HepG2 (cell line): ENCODE measurements at regions not wholly inside any gene's neighbourhood (a gene's known extent, or its start where the extent isn't known, plus 50 kb on each side); places are given as distances from the start of the nearest gene placed in this dataset.

Experiments
- ATAC-seq: fragments of 200-7000 bp; cut with Tn5 transposase; 3 replicates; pipeline ENCODE4 v1.9.1; 2020; ENCODE audit warnings: mild to moderate bottlenecking, moderate library complexity
- BruUV-seq: library from RNA; stranded (reverse); fragments of 400-500 nt; replicated peaks from 2 replicates; lab custom pipeline; 2021; lab: Mats Ljungman, UMichigan
- CTCF ChIA-PET: fragments of 300-600 bp; formaldehyde crosslinking; extraction: SDS; loops from one replicate; lab custom pipeline; 2021; ENCODE audit warnings: low total read pairs, inconsistent platforms, low intra/inter-chr PET ratio; lab: Yijun Ruan, JAX
- POLR2A ChIA-PET: fragments of 350-600 bp; sonication (Branson Sonifier 250); formaldehyde crosslinking; loops from one replicate; lab custom pipeline; 2020; ENCODE audit warnings: antibody characterized with exemption, inconsistent platforms; lab: Yijun Ruan, JAX
- DNase-seq: peaks from one replicate; pipeline ENCODE4 v3.0.0-alpha.2; 2015; ENCODE audit warnings: low spot score
- FAIRE-seq: peaks from 3 replicates; lab custom pipeline; 2011; peaks lifted over from hg19 to GRCh38; lab: Jason Lieb, UNC
- H2AFZ ChIP-seq: one replicate; pipeline ENCODE4 v1.6.1; 2011; ENCODE audit warnings: low read length, inconsistent platforms
- H3K27ac ChIP-seq: fragments of 300-600 bp; 3 replicates; pipeline ENCODE4 v1.8.0; 2011; ENCODE audit warnings: mixed run types, mild to moderate bottlenecking, mixed read lengths, low read length, inconsistent platforms; ENCODE audit not compliant: insufficient read depth; ENCODE audit errors: extremely low read length
- H3K27me3 ChIP-seq, 2 experiments: fragments of 200-600 bp in 1 of 2; 2 replicates in 1 of 2; 3 replicates in 1 of 2; pipeline versions ENCODE4 v1.6.0 to v1.8.0; 2011; ENCODE audit warnings: low read length in 2 of 2, mild to moderate bottlenecking in 2 of 2, moderate library complexity in 2 of 2, inconsistent platforms in 1 of 2; ENCODE audit not compliant: insufficient read depth in 2 of 2, control insufficient read depth in 1 of 2
- H3K36me3 ChIP-seq, 2 experiments: fragments of 200-600 bp in 1 of 2; replicated peaks in 1 of 2; 2 replicates in 1 of 2; 3 replicates in 1 of 2; pipeline versions ENCODE4 v1.5.1 to v1.8.0; 2011; ENCODE audit warnings: low read length in 2 of 2, inconsistent platforms in 1 of 2; ENCODE audit not compliant: insufficient read depth in 2 of 2, control insufficient read depth in 1 of 2
- H3K4me1 ChIP-seq: 2 replicates; pipeline ENCODE4 v1.5.1; 2012; ENCODE audit warnings: low read length, inconsistent platforms; ENCODE audit not compliant: insufficient read depth
- H3K4me2 ChIP-seq: 2 replicates; pipeline ENCODE4 v1.6.0; 2011; ENCODE audit warnings: low read depth, low read length, inconsistent platforms
- H3K4me3 ChIP-seq, 3 experiments: fragments of 200-600 bp in 1 of 3; sonication (generic), shearing (Covaris generic) in 1 of 3; replicated peaks in 1 of 3; 2 replicates each; pipeline ENCODE4 v1.5.1; 2011 to 2016; ENCODE audit warnings: low read length in 3 of 3, inconsistent platforms in 2 of 3, low read depth in 2 of 3, mild to moderate bottlenecking in 2 of 3, control low read depth in 1 of 3, mixed read lengths in 1 of 3; ENCODE audit not compliant: insufficient read depth in 1 of 3
- H3K79me2 ChIP-seq: one replicate; pipeline ENCODE4 v1.6.1; 2011; ENCODE audit warnings: low read length, inconsistent platforms; ENCODE audit not compliant: insufficient read depth
- H3K9ac ChIP-seq: 2 replicates; pipeline ENCODE4 v1.6.0; 2011; ENCODE audit warnings: mild to moderate bottlenecking, low read depth, low read length, inconsistent platforms; ENCODE audit not compliant: insufficient read depth
- H3K9me3 ChIP-seq: 2 replicates; pipeline ENCODE4 v1.5.1; 2012; ENCODE audit warnings: mild to moderate bottlenecking, low read length
- H4K20me1 ChIP-seq: 2 replicates; pipeline ENCODE4 v1.6.0; 2011; ENCODE audit warnings: inconsistent platforms, mild to moderate bottlenecking, low read length, moderate library complexity; ENCODE audit not compliant: insufficient read depth
- AKAP8 ChIP-seq: sonication (generic); formaldehyde crosslinking; IDR thresholded peaks from 2 replicates; pipeline ENCODE4 v1.5.1; 2020; ENCODE audit warnings: mild to moderate bottlenecking, missing genetic modification reagents
- BORCS8-MEF2B ChIP-seq: sonication (generic); formaldehyde crosslinking; IDR thresholded peaks from 2 replicates; pipeline ENCODE4 v1.8.0; 2022; ENCODE audit warnings: mild to moderate bottlenecking, missing genetic modification reagents
- HMG20A ChIP-seq: IDR thresholded peaks from 2 replicates; pipeline ENCODE4 v1.6.1; 2016; ENCODE audit warnings: borderline replicate concordance
- KDM5B ChIP-seq: sonication (generic); formaldehyde crosslinking; IDR thresholded peaks from 2 replicates; pipeline ENCODE4 v1.4.0; 2020; ENCODE audit warnings: missing genetic modification reagents, mild to moderate bottlenecking, borderline replicate concordance
- NBN ChIP-seq: fragments of 450-650 bp; conservative IDR thresholded peaks from 2 replicates; pipeline ENCODE4 v1.6.1; 2017
- PHB2 ChIP-seq: fragments of 450-650 bp; IDR thresholded peaks from 2 replicates; pipeline ENCODE4 v1.6.1; 2018; ENCODE audit not compliant: partially characterized antibody
- SMAD1 ChIP-seq: sonication (generic); formaldehyde crosslinking; IDR thresholded peaks from 2 replicates; pipeline ENCODE4 v1.4.0; 2020; ENCODE audit warnings: missing genetic modification reagents, low read depth, mild to moderate bottlenecking, borderline replicate concordance
- ZNF251 ChIP-seq: sonication (generic); formaldehyde crosslinking; IDR thresholded peaks from 2 replicates; pipeline ENCODE4 v1.9.0; 2021; ENCODE audit warnings: mild to moderate bottlenecking, missing genetic modification reagents
- ZNF788 ChIP-seq: sonication (generic); formaldehyde crosslinking; IDR thresholded peaks from 2 replicates; pipeline ENCODE4 v1.5.0; 2020; ENCODE audit warnings: mild to moderate bottlenecking, missing genetic modification reagents, borderline replicate concordance
- ZSCAN22 ChIP-seq: sonication (generic); formaldehyde crosslinking; IDR thresholded peaks from 2 replicates; pipeline ENCODE4 v1.4.0; 2020; ENCODE audit warnings: mild to moderate bottlenecking, missing genetic modification reagents
- whole genome bisulfite sequencing: methylation state at CpG from one replicate; pipeline ENCODE4 v1.1.6; 2017; ENCODE audit warnings: low lambda C conversion rate; 5-methylcytosine and 5-hydroxymethylcytosine counted together
- in situ Hi-C: cut with HindIII; loops from 2 replicates; pipeline ENCODE4 v1.10.0; 2017; ENCODE audit warnings: low pct_unique_long_range_greater_than_20kb; ENCODE audit not compliant: extremely low pct_ligation_motif_present
- intact Hi-C: fragments of 100-400 bp; cut with micrococcal nuclease; formaldehyde crosslinking; loops from one replicate; pipeline ENCODE4 v1.10.0; 2022; ENCODE audit not compliant: unreplicated experiment
- TF ChIP-seq, protein P1 (sequence below): sonication (generic); formaldehyde crosslinking; IDR thresholded peaks from 2 replicates; pipeline ENCODE4 v1.8.0; 2022; ENCODE audit warnings: missing genetic modification reagents, mild to moderate bottlenecking, borderline replicate concordance

DNA sequence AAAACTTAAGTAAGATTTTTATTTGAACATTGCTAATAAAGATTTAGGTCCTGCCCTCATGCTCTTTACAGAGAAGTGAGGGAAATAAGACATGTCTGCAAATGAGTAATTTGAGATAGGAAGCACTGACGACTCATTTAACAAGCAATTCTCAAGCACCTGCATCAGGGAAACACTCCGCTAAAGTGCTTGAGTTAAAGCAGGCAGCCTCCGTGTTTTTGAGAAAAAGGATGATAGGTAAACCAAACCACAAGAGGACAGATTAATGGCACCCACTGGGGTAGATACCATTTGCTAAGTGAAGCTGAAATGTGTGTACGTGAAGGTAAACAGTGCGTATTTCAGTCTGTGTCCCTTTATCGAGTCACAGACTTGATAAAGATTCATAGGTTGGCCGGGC, 184.6 kb upstream of the CARD18 start:
- Histone ChIP-seq H3K36me3 (no peaks in the 10 kb centered on the region), H3K9me3 (no peaks in the 10 kb centered on the region), H3K27me3 (no peaks in the 10 kb centered on the region; a peak in 1 of 5 replicates), H3K9ac (no peak overlapping the region), H3K27ac (no peak overlapping the region), H3K4me3 (no peak overlapping the region), H2AFZ (no peak overlapping the region), H3K79me2 (no peaks in the 10 kb centered on the region), H3K4me1 (no peaks in the 10 kb centered on the region), H3K4me2 (no peak overlapping the region), H4K20me1 (no peaks in the 10 kb centered on the region)
- BruUV-seq = no TSS peak
- intact Hi-C loops (no loop called here), in situ Hi-C loops (no loop called here)
- no peak for DNase-seq
- FAIRE-seq = no peak
- TF ChIP-seq SMAD1 (CRISPR knock-in tag) (no peak), NBN (no peak), ZNF788 (CRISPR knock-in tag) (no peak), BORCS8-MEF2B (no peak), KDM5B (CRISPR knock-in tag) (no peak), ZSCAN22 (CRISPR knock-in tag) (no peak), PHB2 (no peak)
- TF ChIP-seq, protein P1, sequence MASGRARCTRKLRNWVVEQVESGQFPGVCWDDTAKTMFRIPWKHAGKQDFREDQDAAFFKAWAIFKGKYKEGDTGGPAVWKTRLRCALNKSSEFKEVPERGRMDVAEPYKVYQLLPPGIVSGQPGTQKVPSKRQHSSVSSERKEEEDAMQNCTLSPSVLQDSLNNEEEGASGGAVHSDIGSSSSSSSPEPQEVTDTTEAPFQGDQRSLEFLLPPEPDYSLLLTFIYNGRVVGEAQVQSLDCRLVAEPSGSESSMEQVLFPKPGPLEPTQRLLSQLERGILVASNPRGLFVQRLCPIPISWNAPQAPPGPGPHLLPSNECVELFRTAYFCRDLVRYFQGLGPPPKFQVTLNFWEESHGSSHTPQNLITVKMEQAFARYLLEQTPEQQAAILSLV (CRISPR knock-in tag) = no peak
- ChIA-PET POLR2A (no interaction called here), CTCF (no interaction called here)
- WGBS = 56% methylated on average over 7 of the region's 7 CpGs
- ATAC-seq = no peak

DNA sequence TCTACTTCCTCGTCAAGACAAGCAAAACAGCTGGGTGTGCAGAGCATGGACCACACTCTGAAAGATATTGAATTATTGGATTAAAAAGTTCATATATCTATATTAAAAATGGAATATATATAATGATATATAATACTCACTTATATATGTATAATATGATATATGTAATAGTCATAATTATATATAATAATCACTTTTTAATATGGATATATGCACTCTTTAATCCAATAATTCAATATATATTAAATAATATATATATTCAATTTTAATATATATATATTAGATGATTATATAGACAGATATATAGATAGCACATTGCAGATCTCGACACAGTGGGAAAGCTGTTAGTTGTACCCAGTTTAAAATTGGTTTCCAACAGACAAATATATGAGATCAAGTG, 182.1 kb upstream of the CARD18 start:
- H4K20me1 ChIP-seq = no peaks in the 10 kb centered on the region
- ChIA-PET POLR2A (no interaction called here), CTCF (no interaction called here)
- intact Hi-C loops (no loop called here), in situ Hi-C loops (no loop called here)
- no peaks in the 10 kb centered on the region; a peak in 1 of 5 replicates for H3K27me3 ChIP-seq
- DNase-seq (no peak), FAIRE-seq (no peak), ATAC-seq (no peak)
- H2AFZ ChIP-seq = no peak overlapping the region
- H3K4me3 ChIP-seq = no peak overlapping the region
- 1% methylated on average over 2 of the region's 2 CpGs for WGBS
- H3K27ac ChIP-seq = no peak overlapping the region
- no peaks in the 10 kb centered on the region for H3K36me3 ChIP-seq
- no peaks in the 10 kb centered on the region for H3K9me3 ChIP-seq
- no peak overlapping the region for H3K9ac ChIP-seq
- H3K4me2 ChIP-seq = no peak overlapping the region
- BruUV-seq = no TSS peak
- no peaks in the 10 kb centered on the region for H3K79me2 ChIP-seq
- TF ChIP-seq ZNF251 (CRISPR knock-in tag) = no peak
- no peak for TF ChIP-seq AKAP8 (CRISPR knock-in tag)
- no peak for TF ChIP-seq HMG20A (CRISPR knock-in tag)
- H3K4me1 ChIP-seq = no peaks in the 10 kb centered on the region
